CD8-positive, alpha-beta memory T cell (primary cell): ENCODE measurements at regions not wholly inside any gene's neighbourhood (a gene's known extent, or its start where the extent isn't known, plus 50 kb on each side); places are given as distances from the start of the nearest gene placed in this dataset.

ENCODE experiments used
- CTCF ChIA-PET: fragments of 350-600 bp; sonication (Branson Sonifier 250); formaldehyde crosslinking; loops from one replicate; lab custom pipeline; 2021; ENCODE audit warnings: antibody characterized with exemption; lab: Charles Lee
- POLR2A ChIA-PET: fragments of 350-600 bp; sonication (Branson Sonifier 250); formaldehyde crosslinking; loops from one replicate; lab custom pipeline; 2021; ENCODE audit warnings: antibody characterized with exemption; lab: Charles Lee
- DNase-seq, 5 donors: peaks; one replicate each; pipeline versions ENCODE4 v3.0.0 to v3.0.0-alpha.2; 2020 to 2022; ENCODE audit warnings: mixed read lengths in 1 of 5
- H3K27ac ChIP-seq: one replicate; pipeline ENCODE4 v1.7.0; 2013; ENCODE audit warnings: low read depth, mild to moderate bottlenecking, low read length, moderate library complexity
- H3K27me3 ChIP-seq: 2 replicates; pipeline ENCODE4 v1.7.0; 2013; ENCODE audit warnings: low read length, mild to moderate bottlenecking; ENCODE audit not compliant: insufficient read depth, poor library complexity, severe bottlenecking
- H3K36me3 ChIP-seq: 2 replicates; pipeline ENCODE4 v1.7.0; 2013; ENCODE audit warnings: mild to moderate bottlenecking, low read length, moderate library complexity; ENCODE audit not compliant: insufficient read depth
- H3K4me1 ChIP-seq: 2 replicates; pipeline ENCODE4 v1.7.0; 2013; ENCODE audit warnings: mild to moderate bottlenecking, low read length, moderate library complexity; ENCODE audit not compliant: insufficient read depth
- H3K4me3 ChIP-seq: 2 replicates; pipeline ENCODE4 v1.7.0; 2013; ENCODE audit warnings: mild to moderate bottlenecking, low read length
- H3K9me3 ChIP-seq: 2 replicates; pipeline ENCODE4 v1.7.0; 2013; ENCODE audit warnings: mild to moderate bottlenecking, low read length
- H3K27ac Mint-ChIP-seq, 8 donors: one replicate each; pipeline ENCODE4 v1.8.0; 2020 to 2021; ENCODE audit warnings: mixed read lengths in 8 of 8, mild to moderate bottlenecking in 6 of 8, inconsistent platforms in 3 of 8, moderate library complexity in 3 of 8
- H3K27me3 Mint-ChIP-seq, 2 donors: one replicate each; pipeline ENCODE4 v1.8.0; 2020 to 2021; ENCODE audit warnings: mixed read lengths in 2 of 2, mild to moderate bottlenecking in 1 of 2, moderate library complexity in 1 of 2
- H3K36me3 Mint-ChIP-seq, 3 donors: one replicate each; pipeline ENCODE4 v1.8.0; 2020 to 2021; ENCODE audit warnings: mixed read lengths in 3 of 3, inconsistent platforms in 1 of 3, mild to moderate bottlenecking in 1 of 3
- H3K4me1 Mint-ChIP-seq, 3 donors: one replicate each; pipeline ENCODE4 v1.8.0; 2020 to 2021; ENCODE audit warnings: mixed read lengths in 3 of 3, inconsistent platforms in 1 of 3, mild to moderate bottlenecking in 1 of 3
- H3K4me3 Mint-ChIP-seq, 7 donors: one replicate each; pipeline ENCODE4 v1.8.0; 2020 to 2021; ENCODE audit warnings: mixed read lengths in 7 of 7, mild to moderate bottlenecking in 6 of 7, moderate library complexity in 4 of 7, inconsistent platforms in 2 of 7
- H3K9me3 Mint-ChIP-seq, 5 donors: one replicate each; pipeline ENCODE4 v1.8.0; 2020 to 2022; ENCODE audit warnings: mixed read lengths in 5 of 5, mild to moderate bottlenecking in 3 of 5, moderate library complexity in 2 of 5, inconsistent platforms in 1 of 5

DNA sequence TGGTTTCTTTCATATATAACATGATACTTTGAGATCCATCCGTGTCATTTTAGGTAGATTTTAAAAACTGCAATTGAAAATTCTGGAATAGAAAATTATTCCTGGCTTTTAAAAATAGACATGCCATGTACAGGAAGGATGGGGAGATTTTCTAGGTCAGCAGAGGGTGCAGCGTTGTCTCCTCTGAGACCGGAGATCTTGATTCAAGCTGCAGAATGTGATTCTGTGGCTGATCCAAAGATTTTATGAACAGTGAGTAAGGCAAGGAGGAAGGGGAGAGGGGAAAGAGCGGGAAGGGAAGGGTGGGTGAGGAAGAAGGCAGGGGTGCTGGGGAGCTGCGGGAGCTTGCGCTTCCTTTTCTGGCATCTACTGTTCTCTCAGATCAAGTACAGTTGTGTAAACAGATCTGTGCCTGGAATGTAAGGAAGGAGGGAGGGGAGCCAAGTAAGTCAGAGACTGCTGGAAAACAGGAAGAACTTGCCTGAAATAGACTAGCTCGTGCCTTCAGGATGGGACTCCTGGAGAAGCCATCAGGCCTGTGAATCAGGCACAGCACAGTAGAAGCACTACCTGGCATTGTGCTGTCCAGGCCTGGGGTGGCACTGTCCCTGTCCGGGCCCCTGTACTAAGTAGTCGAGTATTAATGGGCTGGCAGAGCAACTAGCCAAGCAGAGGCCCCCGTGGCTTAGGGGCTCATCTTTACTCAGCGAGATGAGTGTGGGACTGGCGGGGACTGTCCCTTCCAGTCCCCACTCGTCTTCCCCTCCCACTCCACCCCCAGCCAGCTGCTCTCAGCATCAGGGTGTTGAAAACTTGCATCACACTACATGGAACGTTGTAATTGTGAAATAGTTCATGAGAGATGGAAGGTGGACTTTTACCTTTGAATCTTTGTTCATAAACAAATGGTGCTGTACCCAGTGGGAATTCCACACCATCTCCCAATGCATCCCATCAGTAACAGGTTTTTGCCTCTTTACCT, 163.5 kb downstream of the UXS1 start:
- Histone ChIP-seq H3K27me3 (no peaks in the 10 kb centered on the region), H3K4me1 (peaks cover 18% of the 10 kb centered on the region), H3K4me3 (no peak overlapping the region), H3K36me3 (no peaks in the 10 kb centered on the region), H3K9me3 (no peaks in the 10 kb centered on the region), H3K27ac (no peak overlapping the region)
- ChIA-PET POLR2A (no interaction called here), CTCF (no interaction called here)
- DNase-seq = no peak
- no peak overlapping the region for H3K27ac Mint-ChIP-seq
- H3K4me3 Mint-ChIP-seq = no peak overlapping the region
- H3K4me1 Mint-ChIP-seq = peaks cover 22 to 32% (median 31%) of the 10 kb centered on the region in 3 donors
- peaks cover 0 to 4% of the 10 kb centered on the region in 2 donors for H3K27me3 Mint-ChIP-seq
- peaks cover 0 to 5% (median 0%) of the 10 kb centered on the region in 3 donors for H3K36me3 Mint-ChIP-seq
- no peaks in the 10 kb centered on the region for H3K9me3 Mint-ChIP-seq

DNA sequence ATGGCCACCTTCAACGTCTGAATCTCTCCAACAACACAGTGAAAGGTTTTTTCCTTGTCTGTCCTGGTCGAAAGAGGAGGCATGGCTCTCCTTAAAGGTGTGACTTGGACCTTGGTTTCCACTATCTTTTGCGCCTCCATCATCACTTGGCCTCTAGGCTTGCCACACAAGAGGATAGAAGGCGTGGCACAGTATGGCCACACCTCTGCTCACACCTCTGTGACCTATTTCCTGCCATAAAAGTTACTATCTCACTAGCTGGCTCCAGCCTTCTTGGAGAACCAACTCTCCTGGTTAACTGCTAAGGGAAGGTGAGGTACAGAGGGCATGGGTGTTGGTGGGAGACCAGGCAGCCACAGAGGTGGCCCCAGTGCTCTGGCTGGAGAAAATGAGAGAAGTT, 165.9 kb downstream of the UXS1 start:
- H3K27ac ChIP-seq = no peak overlapping the region
- H3K36me3 ChIP-seq = no peaks in the 10 kb centered on the region
- no peak for DNase-seq
- Mint-ChIP-seq H3K9me3 (no peaks in the 10 kb centered on the region), H3K4me3 (no peak overlapping the region), H3K4me1 (peaks cover 25 to 36% (median 31%) of the 10 kb centered on the region in 3 donors), H3K27me3 (peaks cover 0 to 3% of the 10 kb centered on the region in 2 donors), H3K27ac (peak overlapping the region in 2 of 8 donors; percentile 38 to 53), H3K36me3 (peaks cover 0 to 5% (median 2%) of the 10 kb centered on the region in 3 donors)
- peaks cover 19% of the 10 kb centered on the region for H3K4me1 ChIP-seq
- ChIA-PET CTCF (no interaction called here), POLR2A (no interaction called here)
- no peaks in the 10 kb centered on the region for H3K27me3 ChIP-seq
- H3K4me3 ChIP-seq = no peak overlapping the region
- no peaks in the 10 kb centered on the region for H3K9me3 ChIP-seq

DNA sequence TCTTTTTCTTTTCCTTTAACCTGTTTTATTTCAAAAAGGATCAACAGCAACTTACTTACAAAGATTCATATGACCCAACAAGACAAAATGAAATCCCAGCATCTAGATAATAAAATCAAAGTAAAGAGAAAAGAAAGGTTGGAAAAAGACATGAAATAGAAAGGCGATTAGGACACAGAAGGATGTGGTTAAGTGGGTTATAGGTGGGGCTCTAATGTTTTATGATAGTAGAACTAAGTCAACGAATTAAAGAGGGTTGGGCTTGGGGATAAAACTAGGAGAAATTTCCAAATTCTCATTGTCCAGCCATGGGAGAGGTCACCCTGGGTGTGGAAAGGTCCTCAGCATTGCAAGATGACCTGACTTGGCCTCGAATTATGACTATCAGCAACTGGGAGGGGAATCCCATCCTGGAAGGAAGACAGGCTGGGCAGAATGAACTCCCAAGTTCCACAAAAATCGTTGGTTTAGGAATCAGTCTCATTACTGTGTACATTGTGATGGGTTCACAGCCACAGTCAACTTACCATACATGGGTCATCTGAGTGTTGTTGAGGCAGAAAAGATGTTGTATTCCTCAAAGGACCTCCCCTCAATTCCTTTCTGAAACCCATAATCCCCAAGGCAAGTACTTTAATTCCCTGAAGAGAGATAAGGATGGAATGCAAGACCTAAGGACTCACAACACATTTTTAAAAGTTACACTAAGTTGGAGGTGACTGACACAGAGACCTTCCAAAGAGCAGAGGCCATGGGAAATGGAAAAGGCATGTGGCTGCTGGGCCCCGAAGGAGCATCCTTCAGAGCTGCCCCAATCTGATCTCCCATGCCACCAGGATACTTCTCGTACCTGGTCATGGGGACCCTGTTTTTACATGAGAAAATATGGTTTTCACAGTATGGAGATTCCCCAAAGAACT, 167.6 kb downstream of the UXS1 start:
- Histone ChIP-seq H3K9me3 (no peaks in the 10 kb centered on the region), H3K36me3 (no peaks in the 10 kb centered on the region), H3K27ac (no peak overlapping the region), H3K4me3 (no peak overlapping the region), H3K27me3 (no peaks in the 10 kb centered on the region), H3K4me1 (peaks cover 19% of the 10 kb centered on the region)
- H3K36me3 Mint-ChIP-seq = peaks cover 0 to 2% (median 0%) of the 10 kb centered on the region in 3 donors
- CTCF ChIA-PET = no interaction called here
- no peak for DNase-seq
- H3K27ac Mint-ChIP-seq = peak overlapping the region in 3 of 8 donors; percentile 17 to 51 (median 48)
- H3K4me1 Mint-ChIP-seq = peaks cover 25 to 36% (median 31%) of the 10 kb centered on the region in 3 donors
- peaks cover 0 to 3% of the 10 kb centered on the region in 2 donors for H3K27me3 Mint-ChIP-seq
- POLR2A ChIA-PET = no interaction called here
- no peaks in the 10 kb centered on the region for H3K9me3 Mint-ChIP-seq
- H3K4me3 Mint-ChIP-seq = peak overlapping the region in 2 of 7 donors; percentile 7 to 36

DNA sequence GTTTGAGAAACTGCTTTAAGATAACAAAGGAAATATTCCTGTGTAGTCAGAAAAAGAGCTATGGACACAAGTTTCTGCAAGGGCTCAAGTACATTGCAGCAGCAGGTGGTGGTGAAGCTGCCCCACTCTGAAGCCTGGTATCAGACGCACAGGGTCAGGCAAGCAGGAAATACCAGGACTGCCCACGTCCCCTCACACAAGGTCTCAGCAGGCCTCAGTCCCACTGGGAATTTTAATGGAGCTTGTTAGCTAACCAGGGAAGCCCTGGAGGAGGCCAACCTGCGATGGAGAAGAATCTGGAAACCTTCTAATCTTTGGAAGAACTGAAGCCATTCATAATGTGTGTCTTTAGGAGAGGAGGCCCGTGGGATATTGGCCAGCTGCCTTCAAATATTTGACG, 168.3 kb downstream of the UXS1 start:
- H3K36me3 ChIP-seq = no peaks in the 10 kb centered on the region
- peaks cover 0 to 3% of the 10 kb centered on the region in 2 donors for H3K27me3 Mint-ChIP-seq
- H3K9me3 Mint-ChIP-seq = no peaks in the 10 kb centered on the region
- peaks cover 19% of the 10 kb centered on the region for H3K4me1 ChIP-seq
- DNase-seq = no peak
- POLR2A ChIA-PET = no interaction called here
- no peaks in the 10 kb centered on the region for H3K9me3 ChIP-seq
- H3K27ac ChIP-seq = no peak overlapping the region
- H3K4me1 Mint-ChIP-seq = peaks cover 25 to 36% (median 31%) of the 10 kb centered on the region in 3 donors
- H3K4me3 ChIP-seq = no peak overlapping the region
- no peaks in the 10 kb centered on the region for H3K27me3 ChIP-seq
- CTCF ChIA-PET = no interaction called here
- no peak overlapping the region for H3K4me3 Mint-ChIP-seq
- H3K36me3 Mint-ChIP-seq = peaks cover 0 to 2% (median 0%) of the 10 kb centered on the region in 3 donors
- H3K27ac Mint-ChIP-seq = no peak overlapping the region

DNA sequence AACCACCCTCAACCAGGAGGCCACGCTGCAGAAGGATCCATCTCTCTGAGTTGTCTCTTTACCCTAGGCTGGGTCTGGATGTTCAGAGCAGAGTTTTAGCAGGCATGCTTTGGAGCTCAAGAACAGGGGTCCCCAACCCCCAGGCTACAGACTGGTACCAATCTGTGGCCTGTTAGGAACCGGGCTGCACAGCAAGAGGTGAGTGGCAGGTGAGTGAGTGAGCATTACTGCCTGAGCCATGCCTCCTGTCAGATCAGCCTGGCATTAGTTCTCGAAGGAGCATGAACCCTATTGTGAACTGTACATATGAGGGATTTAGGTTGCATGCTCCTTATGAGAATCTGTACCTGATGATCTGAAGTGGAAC, 172.5 kb downstream of the UXS1 start:
- Mint-ChIP-seq H3K36me3 (peaks cover 0 to 2% (median 0%) of the 10 kb centered on the region in 3 donors), H3K4me3 (no peak overlapping the region), H3K27ac (peak overlapping the region in 1 of 8 donors; percentile 3), H3K9me3 (no peaks in the 10 kb centered on the region), H3K4me1 (peaks cover 17 to 24% (median 20%) of the 10 kb centered on the region in 3 donors), H3K27me3 (peaks cover 0 to 2% of the 10 kb centered on the region in 2 donors)
- DNase-seq = no peak
- Histone ChIP-seq H3K27ac (no peak overlapping the region), H3K27me3 (no peaks in the 10 kb centered on the region), H3K36me3 (no peaks in the 10 kb centered on the region), H3K4me1 (peaks cover 18% of the 10 kb centered on the region), H3K4me3 (no peak overlapping the region), H3K9me3 (no peaks in the 10 kb centered on the region)
- ChIA-PET CTCF (no interaction called here), POLR2A (no interaction called here)

DNA sequence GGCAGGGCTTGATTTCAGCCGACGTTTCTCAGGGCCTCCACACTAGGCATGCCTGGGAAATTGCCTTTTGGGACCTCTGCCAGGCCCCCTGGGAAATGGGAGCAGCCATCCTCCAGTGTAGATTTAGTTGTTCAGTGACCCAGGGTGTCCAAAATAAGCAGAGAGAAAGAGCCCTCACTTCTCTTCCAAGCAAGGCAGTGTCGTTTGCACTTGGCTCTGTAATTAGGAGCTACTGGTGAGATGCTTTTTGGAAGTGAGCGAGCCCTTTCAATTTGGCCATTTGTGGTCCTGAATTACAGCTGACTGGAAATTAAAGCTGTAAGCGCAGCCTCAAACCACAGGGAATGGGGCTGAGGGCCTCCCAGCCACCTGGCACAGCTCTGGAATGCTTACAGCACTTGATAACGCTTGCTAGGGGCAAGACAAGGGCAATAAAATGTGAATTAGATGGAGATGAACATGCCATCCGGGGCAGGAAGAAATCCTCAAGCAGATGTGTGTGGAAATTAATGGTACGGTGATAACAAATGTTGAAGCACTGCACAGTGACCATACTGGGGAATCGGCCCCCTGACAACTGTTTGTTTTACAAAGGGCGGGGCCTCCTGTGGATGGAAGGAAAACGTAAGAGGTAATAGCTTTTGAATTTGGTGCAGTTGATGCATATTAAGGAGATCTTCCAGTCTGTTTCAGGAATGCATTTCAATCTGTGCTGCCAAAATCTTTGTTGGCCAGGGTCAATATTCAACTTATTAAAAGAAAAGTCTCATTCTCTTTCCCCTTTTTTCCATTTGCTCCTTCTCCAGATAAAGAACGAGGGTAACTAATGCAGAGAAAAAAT, 173.1 kb downstream of the UXS1 start:
- ChIA-PET POLR2A (no interaction called here), CTCF (no interaction called here)
- peaks cover 12% of the 10 kb centered on the region for H3K4me1 ChIP-seq
- H3K9me3 Mint-ChIP-seq = no peaks in the 10 kb centered on the region
- no peak overlapping the region for H3K27ac ChIP-seq
- no peaks in the 10 kb centered on the region for H3K36me3 ChIP-seq
- H3K4me3 ChIP-seq = no peak overlapping the region
- no peak overlapping the region for H3K27ac Mint-ChIP-seq
- H3K27me3 ChIP-seq = no peaks in the 10 kb centered on the region
- no peaks in the 10 kb centered on the region for H3K9me3 ChIP-seq
- H3K27me3 Mint-ChIP-seq = peaks cover 0 to 2% of the 10 kb centered on the region in 2 donors
- no peak for DNase-seq
- H3K4me1 Mint-ChIP-seq = peaks cover 12 to 18% (median 14%) of the 10 kb centered on the region in 3 donors
- peaks cover 0 to 2% (median 0%) of the 10 kb centered on the region in 3 donors for H3K36me3 Mint-ChIP-seq
- H3K4me3 Mint-ChIP-seq = no peak overlapping the region

DNA sequence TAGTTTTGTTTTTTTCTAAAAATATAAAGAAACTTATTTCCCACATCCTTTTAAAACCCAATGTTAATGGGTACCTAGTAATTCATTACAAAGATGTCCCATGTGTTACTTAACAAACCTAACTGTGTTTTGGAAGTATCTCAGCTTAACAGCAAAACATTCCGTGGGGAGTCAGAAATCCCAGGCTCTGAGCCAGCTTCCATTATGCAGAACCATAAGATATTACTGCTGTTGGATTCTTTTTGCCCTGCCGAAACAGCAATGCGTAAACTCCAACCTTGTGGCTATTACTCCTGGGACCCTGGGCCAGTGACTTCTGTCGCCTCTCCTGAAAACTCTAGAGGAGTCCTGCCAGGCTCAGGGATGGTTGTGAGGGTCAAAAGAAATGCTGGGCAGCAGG, 174.1 kb downstream of the UXS1 start:
- no peaks in the 10 kb centered on the region for H3K9me3 Mint-ChIP-seq
- H3K27ac Mint-ChIP-seq = no peak overlapping the region
- Histone ChIP-seq H3K4me1 (peaks cover 7% of the 10 kb centered on the region), H3K9me3 (no peaks in the 10 kb centered on the region), H3K36me3 (no peaks in the 10 kb centered on the region), H3K27me3 (no peaks in the 10 kb centered on the region), H3K27ac (no peak overlapping the region), H3K4me3 (no peak overlapping the region)
- ChIA-PET POLR2A (no interaction called here), CTCF (no interaction called here)
- H3K4me3 Mint-ChIP-seq = no peak overlapping the region
- no peak for DNase-seq
- H3K36me3 Mint-ChIP-seq = peaks cover 0 to 5% (median 0%) of the 10 kb centered on the region in 3 donors
- H3K4me1 Mint-ChIP-seq = peaks cover 9 to 11% (median 10%) of the 10 kb centered on the region in 3 donors
- H3K27me3 Mint-ChIP-seq = peaks cover 0 to 2% of the 10 kb centered on the region in 2 donors
